GM12874 (cell line): ENCODE measurements at regions not wholly inside any gene's neighbourhood (a gene's known extent, or its start where the extent isn't known, plus 50 kb on each side); places are given as distances from the start of the nearest gene placed in this dataset.

Experiments
- CTCF ChIP-seq: IDR thresholded peaks from 2 replicates; pipeline ENCODE4 v1.5.1; 2011; ENCODE audit warnings: low read depth, mild to moderate bottlenecking, control low read depth, low read length, moderate library complexity; ENCODE audit not compliant: insufficient read depth

GRCh38 chr1:185449378-185450059, 132.5 kb upstream of the IVNS1ABP start:
- no peak for TF ChIP-seq CTCF

- TF ChIP-seq CTCF, result no peak
Observed at GRCh38 chr1:185448591-185449186, 131.6 kb upstream of the IVNS1ABP start.

GRCh38 chr1:185446131-185446530, 129.1 kb upstream of the IVNS1ABP start:
- TF ChIP-seq CTCF, result no peak

GRCh38 chr1:185445594-185445993, 128.6 kb upstream of the IVNS1ABP start:
- TF ChIP-seq CTCF, result no peak

GRCh38 chr1:185444676-185445075, 127.6 kb upstream of the IVNS1ABP start:
- no peak for TF ChIP-seq CTCF

GRCh38 chr1:185442050-185442449, 125.0 kb upstream of the IVNS1ABP start:
- TF ChIP-seq CTCF, result no peak

GRCh38 chr1:185441605-185442004, 124.6 kb upstream of the IVNS1ABP start:
- TF ChIP-seq CTCF, result no peak

- TF ChIP-seq CTCF, result no peak
Observed at GRCh38 chr1:185440877-185441276, 123.8 kb upstream of the IVNS1ABP start.
